WTC11 (cell line): ENCODE measurements at regions not wholly inside any gene's neighbourhood (a gene's known extent, or its start where the extent isn't known, plus 50 kb on each side); places are given as distances from the start of the nearest gene placed in this dataset.

Experiments used
- ATAC-seq: fragments of 200-7000 bp; cut with Tn5 transposase; 2 replicates; pipeline ENCODE4 v1.10.0; 2021; ENCODE audit warnings: mild to moderate bottlenecking, moderate library complexity
- CTCF ChIA-PET: fragments of 300-600 bp; sonication (Branson Sonifier 250); formaldehyde crosslinking; loops from one replicate; lab custom pipeline; 2021; ENCODE audit warnings: antibody characterized with exemption; lab: Charles Lee
- POLR2A ChIA-PET: fragments of 350-600 bp; sonication (Branson Sonifier 250); formaldehyde crosslinking; loops from one replicate; lab custom pipeline; 2021; ENCODE audit warnings: antibody characterized with exemption; lab: Charles Lee
- DNase-seq: peaks from one replicate; pipeline ENCODE4 v3.0.0; 2021; ENCODE audit warnings: low spot score
- H3K27ac Mint-ChIP-seq: 2 replicates; pipeline ENCODE4 v1.8.0; 2021; ENCODE audit warnings: mixed read lengths
- H3K27me3 Mint-ChIP-seq: 2 replicates; pipeline ENCODE4 v1.8.0; 2021; ENCODE audit warnings: low read depth, mild to moderate bottlenecking, moderate library complexity, mixed read lengths
- H3K36me3 Mint-ChIP-seq: 2 replicates; pipeline ENCODE4 v1.8.0; 2021; ENCODE audit warnings: mixed read lengths
- H3K4me1 Mint-ChIP-seq: 2 replicates; pipeline ENCODE4 v1.8.0; 2022; ENCODE audit warnings: mixed read lengths
- H3K4me3 Mint-ChIP-seq: 2 replicates; pipeline ENCODE4 v1.8.0; 2021; ENCODE audit warnings: mild to moderate bottlenecking, moderate library complexity, mixed read lengths
- H3K9me3 Mint-ChIP-seq: 2 replicates; pipeline ENCODE4 v1.8.0; 2021; ENCODE audit warnings: mixed read lengths
- ATF3 ChIP-seq: sonication (generic); formaldehyde crosslinking; conservative IDR thresholded peaks from 2 replicates; pipeline ENCODE4 v1.8.1; 2022; ENCODE audit warnings: mild to moderate bottlenecking, missing genetic modification reagents
- CBFB ChIP-seq: sonication (generic); formaldehyde crosslinking; IDR thresholded peaks from 2 replicates; pipeline ENCODE4 v1.8.1; 2022; ENCODE audit warnings: mild to moderate bottlenecking, low read depth, missing genetic modification reagents
- CREM ChIP-seq: sonication (generic); formaldehyde crosslinking; IDR thresholded peaks from 2 replicates; pipeline ENCODE4 v1.8.1; 2022; ENCODE audit warnings: mild to moderate bottlenecking, missing genetic modification reagents, moderate library complexity
- E2F5 ChIP-seq: sonication (generic); formaldehyde crosslinking; IDR thresholded peaks from 2 replicates; pipeline ENCODE4 v1.8.1; 2022; ENCODE audit warnings: mild to moderate bottlenecking, moderate library complexity, missing genetic modification reagents
- HMGA2 ChIP-seq: fragments of 250-450 bp; sonication (Bioruptor Pico); IDR thresholded peaks from 2 replicates; pipeline ENCODE4 v1.4.0; 2021; ENCODE audit warnings: mild to moderate bottlenecking, moderate library complexity
- HMGXB4 ChIP-seq: sonication (generic); formaldehyde crosslinking; IDR thresholded peaks from 2 replicates; pipeline ENCODE4 v1.8.1; 2023; ENCODE audit warnings: mild to moderate bottlenecking, moderate library complexity, missing genetic modification reagents
- JUN ChIP-seq: sonication (generic); formaldehyde crosslinking; IDR thresholded peaks from 2 replicates; pipeline ENCODE4 v1.8.0; 2023; ENCODE audit warnings: mild to moderate bottlenecking, missing genetic modification reagents
- KAT7 ChIP-seq: sonication (generic); formaldehyde crosslinking; IDR thresholded peaks from 2 replicates; pipeline ENCODE4 v1.8.1; 2023; ENCODE audit warnings: missing genetic modification reagents, mild to moderate bottlenecking, borderline replicate concordance
- OVOL2 ChIP-seq: fragments of 250-450 bp; sonication (Bioruptor Pico); IDR thresholded peaks from 2 replicates; pipeline ENCODE4 v1.9.0; 2021; ENCODE audit warnings: mild to moderate bottlenecking, borderline replicate concordance
- ZSCAN18 ChIP-seq: fragments of 250-450 bp; sonication (Bioruptor Pico); IDR thresholded peaks from 2 replicates; pipeline ENCODE4 v2.1.2; 2022; ENCODE audit warnings: mild to moderate bottlenecking, moderate library complexity
- TF ChIP-seq, protein P1 (sequence below): fragments of 250-450 bp; sonication (Bioruptor Pico); IDR thresholded peaks from 2 replicates; pipeline ENCODE4 v1.9.0; 2021; ENCODE audit warnings: mild to moderate bottlenecking
- TF ChIP-seq, protein P2 (sequence below): sonication (generic); formaldehyde crosslinking; IDR thresholded peaks from 2 replicates; pipeline ENCODE4 v1.8.1; 2023; ENCODE audit warnings: mild to moderate bottlenecking, missing genetic modification reagents
- TF ChIP-seq, protein P3 (sequence below): sonication (generic); formaldehyde crosslinking; IDR thresholded peaks from 2 replicates; pipeline ENCODE4 v1.8.0; 2023; ENCODE audit warnings: mild to moderate bottlenecking, missing genetic modification reagents
- TF ChIP-seq, protein P4 (sequence below): sonication (generic); formaldehyde crosslinking; IDR thresholded peaks from 2 replicates; pipeline ENCODE4 v1.8.1; 2022; ENCODE audit warnings: low read depth, mild to moderate bottlenecking, moderate library complexity, missing genetic modification reagents, borderline replicate concordance

DNA sequence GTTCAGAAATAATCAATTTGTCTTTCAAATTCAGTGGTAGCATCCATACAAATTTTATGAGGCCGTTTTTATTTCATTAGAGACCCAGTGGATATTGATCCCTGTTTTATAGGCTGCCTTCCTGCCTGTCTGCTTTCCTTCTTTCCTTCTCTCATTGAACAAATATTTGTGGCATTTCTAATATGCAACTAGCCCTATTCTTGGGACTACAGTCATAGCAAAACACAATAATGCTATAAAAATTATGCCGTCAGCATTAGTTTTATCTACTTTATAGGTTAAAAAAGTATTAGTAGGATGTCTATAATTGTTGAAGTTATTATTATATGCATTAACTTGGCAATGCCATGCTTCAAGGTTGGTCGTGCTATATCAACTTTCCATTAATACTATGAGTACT is 2037.8 kb upstream of the LRRTM1 start:
- 0 out of 2 replicates have a peak, but pooled peaks cover 2% of the 10 kb centered on the region for H3K4me1 Mint-ChIP-seq
- TF ChIP-seq, protein P1, sequence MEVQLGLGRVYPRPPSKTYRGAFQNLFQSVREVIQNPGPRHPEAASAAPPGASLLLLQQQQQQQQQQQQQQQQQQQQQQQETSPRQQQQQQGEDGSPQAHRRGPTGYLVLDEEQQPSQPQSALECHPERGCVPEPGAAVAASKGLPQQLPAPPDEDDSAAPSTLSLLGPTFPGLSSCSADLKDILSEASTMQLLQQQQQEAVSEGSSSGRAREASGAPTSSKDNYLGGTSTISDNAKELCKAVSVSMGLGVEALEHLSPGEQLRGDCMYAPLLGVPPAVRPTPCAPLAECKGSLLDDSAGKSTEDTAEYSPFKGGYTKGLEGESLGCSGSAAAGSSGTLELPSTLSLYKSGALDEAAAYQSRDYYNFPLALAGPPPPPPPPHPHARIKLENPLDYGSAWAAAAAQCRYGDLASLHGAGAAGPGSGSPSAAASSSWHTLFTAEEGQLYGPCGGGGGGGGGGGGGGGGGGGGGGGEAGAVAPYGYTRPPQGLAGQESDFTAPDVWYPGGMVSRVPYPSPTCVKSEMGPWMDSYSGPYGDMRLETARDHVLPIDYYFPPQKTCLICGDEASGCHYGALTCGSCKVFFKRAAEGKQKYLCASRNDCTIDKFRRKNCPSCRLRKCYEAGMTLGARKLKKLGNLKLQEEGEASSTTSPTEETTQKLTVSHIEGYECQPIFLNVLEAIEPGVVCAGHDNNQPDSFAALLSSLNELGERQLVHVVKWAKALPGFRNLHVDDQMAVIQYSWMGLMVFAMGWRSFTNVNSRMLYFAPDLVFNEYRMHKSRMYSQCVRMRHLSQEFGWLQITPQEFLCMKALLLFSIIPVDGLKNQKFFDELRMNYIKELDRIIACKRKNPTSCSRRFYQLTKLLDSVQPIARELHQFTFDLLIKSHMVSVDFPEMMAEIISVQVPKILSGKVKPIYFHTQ (CRISPR knock-in tag): no peak
- TF ChIP-seq, protein P2, sequence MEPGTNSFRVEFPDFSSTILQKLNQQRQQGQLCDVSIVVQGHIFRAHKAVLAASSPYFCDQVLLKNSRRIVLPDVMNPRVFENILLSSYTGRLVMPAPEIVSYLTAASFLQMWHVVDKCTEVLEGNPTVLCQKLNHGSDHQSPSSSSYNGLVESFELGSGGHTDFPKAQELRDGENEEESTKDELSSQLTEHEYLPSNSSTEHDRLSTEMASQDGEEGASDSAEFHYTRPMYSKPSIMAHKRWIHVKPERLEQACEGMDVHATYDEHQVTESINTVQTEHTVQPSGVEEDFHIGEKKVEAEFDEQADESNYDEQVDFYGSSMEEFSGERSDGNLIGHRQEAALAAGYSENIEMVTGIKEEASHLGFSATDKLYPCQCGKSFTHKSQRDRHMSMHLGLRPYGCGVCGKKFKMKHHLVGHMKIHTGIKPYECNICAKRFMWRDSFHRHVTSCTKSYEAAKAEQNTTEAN: no peak
- TF ChIP-seq CREM: no peak
- TF ChIP-seq, protein P3, sequence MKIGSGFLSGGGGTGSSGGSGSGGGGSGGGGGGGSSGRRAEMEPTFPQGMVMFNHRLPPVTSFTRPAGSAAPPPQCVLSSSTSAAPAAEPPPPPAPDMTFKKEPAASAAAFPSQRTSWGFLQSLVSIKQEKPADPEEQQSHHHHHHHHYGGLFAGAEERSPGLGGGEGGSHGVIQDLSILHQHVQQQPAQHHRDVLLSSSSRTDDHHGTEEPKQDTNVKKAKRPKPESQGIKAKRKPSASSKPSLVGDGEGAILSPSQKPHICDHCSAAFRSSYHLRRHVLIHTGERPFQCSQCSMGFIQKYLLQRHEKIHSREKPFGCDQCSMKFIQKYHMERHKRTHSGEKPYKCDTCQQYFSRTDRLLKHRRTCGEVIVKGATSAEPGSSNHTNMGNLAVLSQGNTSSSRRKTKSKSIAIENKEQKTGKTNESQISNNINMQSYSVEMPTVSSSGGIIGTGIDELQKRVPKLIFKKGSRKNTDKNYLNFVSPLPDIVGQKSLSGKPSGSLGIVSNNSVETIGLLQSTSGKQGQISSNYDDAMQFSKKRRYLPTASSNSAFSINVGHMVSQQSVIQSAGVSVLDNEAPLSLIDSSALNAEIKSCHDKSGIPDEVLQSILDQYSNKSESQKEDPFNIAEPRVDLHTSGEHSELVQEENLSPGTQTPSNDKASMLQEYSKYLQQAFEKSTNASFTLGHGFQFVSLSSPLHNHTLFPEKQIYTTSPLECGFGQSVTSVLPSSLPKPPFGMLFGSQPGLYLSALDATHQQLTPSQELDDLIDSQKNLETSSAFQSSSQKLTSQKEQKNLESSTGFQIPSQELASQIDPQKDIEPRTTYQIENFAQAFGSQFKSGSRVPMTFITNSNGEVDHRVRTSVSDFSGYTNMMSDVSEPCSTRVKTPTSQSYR (CRISPR knock-in tag): no peak
- TF ChIP-seq ZSCAN18 (CRISPR knock-in tag): no peak
- no peak for TF ChIP-seq OVOL2 (CRISPR knock-in tag)
- no peak for TF ChIP-seq HMGXB4 (CRISPR knock-in tag)
- TF ChIP-seq CBFB (CRISPR knock-in tag): no peak
- TF ChIP-seq E2F5 (CRISPR knock-in tag): no peak
- TF ChIP-seq, protein P4, sequence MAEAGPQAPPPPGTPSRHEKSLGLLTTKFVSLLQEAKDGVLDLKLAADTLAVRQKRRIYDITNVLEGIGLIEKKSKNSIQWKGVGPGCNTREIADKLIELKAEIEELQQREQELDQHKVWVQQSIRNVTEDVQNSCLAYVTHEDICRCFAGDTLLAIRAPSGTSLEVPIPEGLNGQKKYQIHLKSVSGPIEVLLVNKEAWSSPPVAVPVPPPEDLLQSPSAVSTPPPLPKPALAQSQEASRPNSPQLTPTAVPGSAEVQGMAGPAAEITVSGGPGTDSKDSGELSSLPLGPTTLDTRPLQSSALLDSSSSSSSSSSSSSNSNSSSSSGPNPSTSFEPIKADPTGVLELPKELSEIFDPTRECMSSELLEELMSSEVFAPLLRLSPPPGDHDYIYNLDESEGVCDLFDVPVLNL (CRISPR knock-in tag): no peak
- no peak for TF ChIP-seq JUN (CRISPR knock-in tag)
- TF ChIP-seq ATF3 (CRISPR knock-in tag): no peak
- no peak for TF ChIP-seq KAT7 (CRISPR knock-in tag)
- no peak for TF ChIP-seq HMGA2
- TF ChIP-seq, all 79 proteins: peak for 0
- H3K9me3 Mint-ChIP-seq: no peaks in the 10 kb centered on the region
- ATAC-seq: no peak
- no peak overlapping the region for H3K27ac Mint-ChIP-seq
- CTCF ChIA-PET: no interaction called here
- no peak for DNase-seq
- H3K36me3 Mint-ChIP-seq: no peaks in the 10 kb centered on the region
- H3K27me3 Mint-ChIP-seq: no peaks in the 10 kb centered on the region
- POLR2A ChIA-PET: no interaction called here
- H3K4me3 Mint-ChIP-seq: no peak overlapping the region
